ENCODE measurements at regions not wholly inside any gene's neighbourhood (a gene's known extent, or its start where the extent isn't known, plus 50 kb on each side); places are given as distances from the start of the nearest gene placed in this dataset.
"Not testable (repeated sequence)": the region's sequence is repeated elsewhere in the genome, so short reads cannot be mapped to it uniquely, and the experiment has no call there.

DNA sequence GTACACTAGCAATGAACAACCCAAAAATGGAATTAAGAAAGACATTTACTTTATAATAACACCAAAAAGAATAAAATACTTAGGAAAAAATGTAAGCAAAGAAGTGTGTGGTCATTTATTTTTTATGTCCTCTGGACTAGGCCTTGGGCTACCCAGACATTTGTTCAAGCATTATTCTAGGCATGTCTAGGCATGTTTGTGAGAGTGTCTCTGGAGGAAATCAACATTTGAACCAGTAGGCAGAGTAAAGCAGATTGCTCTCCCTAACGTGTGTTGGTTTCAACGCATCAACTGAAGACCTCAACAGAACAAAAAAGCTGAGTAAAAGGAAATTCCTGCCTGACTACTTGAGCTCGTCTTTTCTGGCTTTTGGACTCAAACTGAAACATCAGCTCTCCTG is 84.5 kb downstream of the ANKEF1 start:
- no peak overlapping the region for H3K4me3 ChIP-seq (ENCODE audit: low read depth, low read length)
- TF ChIP-seq, protein P1, sequence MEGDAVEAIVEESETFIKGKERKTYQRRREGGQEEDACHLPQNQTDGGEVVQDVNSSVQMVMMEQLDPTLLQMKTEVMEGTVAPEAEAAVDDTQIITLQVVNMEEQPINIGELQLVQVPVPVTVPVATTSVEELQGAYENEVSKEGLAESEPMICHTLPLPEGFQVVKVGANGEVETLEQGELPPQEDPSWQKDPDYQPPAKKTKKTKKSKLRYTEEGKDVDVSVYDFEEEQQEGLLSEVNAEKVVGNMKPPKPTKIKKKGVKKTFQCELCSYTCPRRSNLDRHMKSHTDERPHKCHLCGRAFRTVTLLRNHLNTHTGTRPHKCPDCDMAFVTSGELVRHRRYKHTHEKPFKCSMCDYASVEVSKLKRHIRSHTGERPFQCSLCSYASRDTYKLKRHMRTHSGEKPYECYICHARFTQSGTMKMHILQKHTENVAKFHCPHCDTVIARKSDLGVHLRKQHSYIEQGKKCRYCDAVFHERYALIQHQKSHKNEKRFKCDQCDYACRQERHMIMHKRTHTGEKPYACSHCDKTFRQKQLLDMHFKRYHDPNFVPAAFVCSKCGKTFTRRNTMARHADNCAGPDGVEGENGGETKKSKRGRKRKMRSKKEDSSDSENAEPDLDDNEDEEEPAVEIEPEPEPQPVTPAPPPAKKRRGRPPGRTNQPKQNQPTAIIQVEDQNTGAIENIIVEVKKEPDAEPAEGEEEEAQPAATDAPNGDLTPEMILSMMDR (IDR thresholded peaks at IDR 0.05; ENCODE audit: insufficient read depth, low read length): no peak
- peak; percentile 12 for DNase-seq (ENCODE audit: low read depth)

- not testable (repeated sequence) for DNase-seq (ENCODE audit: low read depth); H3K4me3 ChIP-seq (ENCODE audit: low read depth, low read length)
Measured at GRCh38 chr20:10124883-10125282, 90.1 kb downstream of the ANKEF1 start.

GRCh38 chr20:10125757-10126156 is 91.0 kb downstream of the ANKEF1 start:
- DNase-seq (ENCODE audit: low read depth): peak; percentile 23
- no peak overlapping the region for H3K4me3 ChIP-seq (ENCODE audit: low read depth, low read length)
- TF ChIP-seq, protein P1 (IDR thresholded peaks at IDR 0.05; ENCODE audit: insufficient read depth, low read length): no peak

- TF ChIP-seq, protein P1 (IDR thresholded peaks at IDR 0.05; ENCODE audit: insufficient read depth, low read length): no peak
- no peak for DNase-seq (ENCODE audit: low read depth)
- no peak overlapping the region for H3K4me3 ChIP-seq (ENCODE audit: low read depth, low read length)
Measured at GRCh38 chr20:10129749-10130148, 88.9 kb upstream of the SNAP25 start.

DNA sequence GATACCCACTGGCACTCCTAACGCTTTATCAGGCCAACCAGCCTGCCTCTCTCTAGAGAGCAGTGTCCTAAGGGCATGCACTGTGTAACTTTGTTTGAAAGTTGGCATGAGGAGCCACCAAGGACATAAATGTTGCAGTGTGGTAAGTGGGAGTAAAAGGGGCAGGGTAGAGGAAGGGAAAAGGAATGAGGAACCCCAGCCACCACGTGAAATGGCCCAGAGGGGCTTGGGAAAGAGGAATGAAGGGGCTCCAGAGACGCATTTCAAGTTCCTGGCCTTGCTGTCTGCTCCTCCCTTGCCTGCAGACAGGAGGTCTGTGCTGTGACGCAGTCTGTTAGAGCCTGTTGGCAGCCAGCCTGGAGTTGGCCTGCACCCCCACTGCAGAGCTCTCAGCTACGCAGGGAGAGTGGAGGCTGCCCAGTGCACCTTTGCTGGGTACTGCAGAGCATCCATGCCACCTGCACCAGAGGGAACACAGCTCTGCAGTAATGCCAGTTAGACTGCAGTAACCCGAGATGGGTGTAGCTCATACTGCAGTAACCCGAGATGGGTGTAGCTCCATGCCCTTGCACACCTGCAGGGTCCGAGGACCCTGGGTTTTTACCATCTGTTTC is 86.8 kb upstream of the SNAP25 start:
- H3K4me3 ChIP-seq (ENCODE audit: low read depth, low read length): no peak overlapping the region
- peak; percentile 58 for DNase-seq (ENCODE audit: low read depth)
- TF ChIP-seq, protein P1 (IDR thresholded peaks at IDR 0.05; ENCODE audit: insufficient read depth, low read length): no peak

- H3K4me3 ChIP-seq (ENCODE audit: low read depth, low read length): no peak overlapping the region
- no peak for DNase-seq (ENCODE audit: low read depth)
- TF ChIP-seq, protein P1 (IDR thresholded peaks at IDR 0.05; ENCODE audit: insufficient read depth, low read length): no peak
Measured at GRCh38 chr20:10132387-10132786, 86.2 kb upstream of the SNAP25 start.

DNA sequence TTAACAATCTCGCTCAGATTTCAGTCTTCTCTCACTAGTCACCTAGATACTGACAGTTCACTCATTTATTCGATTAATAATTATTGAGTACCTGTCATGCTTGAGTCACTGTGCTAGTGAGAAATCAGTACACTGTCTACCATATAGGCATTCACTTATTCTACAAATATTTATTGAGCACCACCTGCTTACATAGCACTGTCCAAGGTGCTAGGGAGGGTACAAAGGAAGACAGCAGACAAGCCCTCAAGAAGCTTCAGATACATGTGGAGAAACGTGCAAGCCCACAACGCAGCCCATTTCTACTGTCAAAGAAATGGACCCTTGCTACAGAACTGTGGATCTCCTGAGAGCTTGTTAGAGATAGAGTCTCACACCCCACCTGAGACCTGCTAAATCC is 85.1 kb upstream of the SNAP25 start:
- TF ChIP-seq, protein P1 (IDR thresholded peaks at IDR 0.05; ENCODE audit: insufficient read depth, low read length): no peak
- H3K4me3 ChIP-seq (ENCODE audit: low read depth, low read length): no peak overlapping the region
- no peak for DNase-seq (ENCODE audit: low read depth)
